GM18867 (cell line): ENCODE measurements at regions not wholly inside any gene's neighbourhood (a gene's known extent, or its start where the extent isn't known, plus 50 kb on each side); places are given as distances from the start of the nearest gene placed in this dataset.
"Not testable (repeated sequence)": the region's sequence is repeated elsewhere in the genome, so short reads cannot be mapped to it uniquely, and the experiment has no call there.

Experiments used
- ATAC-seq: cut with Tn5 transposase; IDR thresholded peaks from one replicate; pipeline ENCODE4 v1.9.1; 2021; ENCODE audit warnings: mild to moderate bottlenecking, moderate library complexity; ENCODE audit not compliant: unreplicated experiment

GRCh38 chrX:145393702-145394235 lies 146.5 kb downstream of the SPANXN1 start:
- no peak for ATAC-seq

- no peak for ATAC-seq
Measured at GRCh38 chrX:145394344-145394743, 147.0 kb downstream of the SPANXN1 start.

GRCh38 chrX:145396612-145397011 lies 149.3 kb downstream of the SPANXN1 start:
- no peak for ATAC-seq

- ATAC-seq, result peak; percentile 80
Measured at GRCh38 chrX:145405012-145405411, 157.7 kb downstream of the SPANXN1 start.

- ATAC-seq, result no peak
Measured at GRCh38 chrX:145410622-145411021, 163.3 kb downstream of the SPANXN1 start.

- not testable (repeated sequence) for ATAC-seq
Measured at GRCh38 chrX:145436211-145436610, 188.9 kb downstream of the SPANXN1 start.

DNA sequence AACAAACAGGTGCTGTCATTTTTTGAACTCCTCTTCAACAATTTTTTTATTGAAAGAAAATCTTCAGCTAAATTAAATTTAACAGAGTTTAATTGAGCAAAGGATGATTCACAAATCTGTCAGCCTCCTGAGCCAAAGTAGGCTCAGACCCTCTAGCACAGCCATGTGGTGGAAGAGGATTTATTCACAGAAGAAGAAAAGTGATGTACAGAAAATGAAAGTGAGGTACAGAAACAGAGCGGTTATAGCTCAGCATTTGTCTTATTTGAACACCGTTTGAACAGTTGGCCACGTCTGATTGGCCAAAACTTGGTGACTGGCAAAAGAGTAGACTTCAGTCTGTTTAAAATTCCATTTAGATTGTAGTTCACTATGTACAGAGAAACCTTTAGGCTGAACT lies 217.3 kb downstream of the SPANXN1 start:
- ATAC-seq, result no peak

GRCh38 chrX:145475725-145476124 lies 228.4 kb downstream of the SPANXN1 start:
- ATAC-seq, result no peak

DNA sequence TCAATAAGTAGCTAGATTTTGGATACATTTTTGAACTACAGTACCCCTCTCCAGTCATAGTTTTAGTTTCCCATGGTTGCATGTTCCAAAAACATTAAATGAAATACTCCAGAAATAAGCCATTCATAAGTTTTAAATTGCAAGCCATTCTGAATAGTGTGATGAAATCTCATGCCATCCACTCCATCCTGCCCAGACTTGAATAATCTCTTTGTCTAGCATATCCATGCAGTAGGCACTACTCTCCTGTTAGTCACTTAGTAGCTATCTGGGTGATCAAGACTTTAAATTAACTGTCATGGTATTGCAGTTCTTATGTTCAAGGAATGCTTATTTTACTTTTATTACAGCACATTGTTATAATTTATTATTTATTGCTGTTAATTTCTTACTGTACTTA lies 237.4 kb downstream of the SPANXN1 start:
- ATAC-seq, result no peak

GRCh38 chrX:145502670-145503069 lies 255.4 kb downstream of the SPANXN1 start:
- ATAC-seq, result no peak

DNA sequence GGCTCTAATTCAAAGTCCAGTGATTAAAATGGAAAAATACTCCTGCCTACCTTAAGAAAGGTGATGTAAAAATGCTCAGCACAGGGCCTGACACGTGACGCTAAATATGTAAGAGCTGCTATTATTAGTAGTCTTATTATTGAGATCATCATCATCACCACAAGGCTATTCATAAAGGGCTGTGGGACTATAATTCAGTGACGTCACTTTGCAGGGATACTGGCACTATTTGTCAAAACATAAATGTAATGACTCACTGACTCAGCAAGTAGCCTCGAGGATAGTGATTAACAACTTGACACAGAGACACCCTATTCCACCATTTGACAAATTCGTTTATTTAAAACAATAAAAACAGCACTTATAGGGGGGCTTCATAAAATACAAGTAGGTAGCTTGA lies 258.9 kb downstream of the SPANXN1 start:
- ATAC-seq, result no peak

DNA sequence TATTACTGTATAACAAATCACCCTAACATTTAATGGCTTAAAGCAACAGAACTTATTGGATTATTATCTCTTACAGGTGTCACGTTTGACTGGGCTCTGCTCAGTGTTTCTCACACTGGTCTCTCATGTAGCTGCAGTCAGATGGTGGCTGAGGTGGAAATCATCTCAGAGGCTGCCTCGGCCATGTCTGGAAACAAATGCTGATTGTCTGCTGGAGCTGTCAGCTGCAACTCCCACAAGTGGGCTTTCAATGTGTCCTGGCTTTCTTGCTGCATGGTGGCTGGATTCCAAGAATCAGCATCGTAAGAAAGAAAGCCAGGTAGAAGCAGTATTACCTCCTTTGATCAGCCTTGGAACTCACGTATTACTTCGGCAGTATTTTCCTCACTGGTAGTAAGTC lies 277.6 kb downstream of the SPANXN1 start:
- no peak for ATAC-seq

DNA sequence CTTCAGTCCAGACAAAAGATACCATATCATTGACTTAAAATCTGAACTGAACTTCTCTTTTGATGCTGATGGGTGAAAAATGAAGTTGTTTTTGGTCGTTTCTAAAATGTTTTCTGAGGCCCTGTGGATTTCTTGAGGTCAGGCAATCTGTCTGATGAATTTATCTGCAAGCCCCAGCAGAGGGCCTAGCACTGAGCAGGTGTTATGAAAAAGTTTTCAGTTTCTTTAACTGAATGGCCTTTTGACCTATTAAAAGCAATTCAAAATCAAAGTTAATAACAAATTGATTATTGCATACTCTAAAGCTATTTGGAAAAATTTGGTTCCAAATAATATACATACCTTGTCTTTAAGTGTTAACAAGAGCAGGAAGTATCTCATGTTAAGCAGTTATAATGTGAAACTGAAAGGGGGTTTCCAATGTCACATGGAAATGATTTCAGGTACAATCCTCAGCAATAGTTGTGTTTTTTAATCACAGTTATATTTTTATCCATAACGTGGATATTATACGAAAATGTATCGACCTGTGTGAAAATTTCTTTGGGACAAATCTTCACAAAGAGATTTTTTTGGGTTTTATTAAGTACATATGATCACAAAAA lies 285.0 kb downstream of the SPANXN1 start:
- no peak for ATAC-seq

DNA sequence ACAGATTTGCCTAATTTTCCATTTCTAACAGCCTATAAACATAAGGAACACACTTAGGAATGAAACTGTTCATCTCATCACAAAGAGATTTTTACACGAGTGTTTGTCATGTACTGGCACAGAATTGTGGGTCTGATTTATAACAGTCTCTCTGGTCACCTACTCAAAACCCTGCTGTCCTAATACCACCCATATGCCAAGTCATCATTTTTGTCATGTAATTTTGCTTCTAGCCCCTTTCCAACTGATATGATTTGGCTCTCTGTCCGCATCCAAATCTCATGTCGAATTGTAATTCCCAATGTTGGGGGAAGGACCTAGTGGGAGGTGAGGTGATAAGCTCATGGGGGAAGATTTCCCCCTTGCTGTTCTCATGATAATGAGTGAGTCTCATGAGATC lies 284.1 kb upstream of the SLITRK2 start:
- ATAC-seq, result no peak

- no peak for ATAC-seq
Measured at GRCh38 chrX:145549496-145549895, 268.1 kb upstream of the SLITRK2 start.

GRCh38 chrX:145552643-145553042 lies 265.0 kb upstream of the SLITRK2 start:
- no peak for ATAC-seq

DNA sequence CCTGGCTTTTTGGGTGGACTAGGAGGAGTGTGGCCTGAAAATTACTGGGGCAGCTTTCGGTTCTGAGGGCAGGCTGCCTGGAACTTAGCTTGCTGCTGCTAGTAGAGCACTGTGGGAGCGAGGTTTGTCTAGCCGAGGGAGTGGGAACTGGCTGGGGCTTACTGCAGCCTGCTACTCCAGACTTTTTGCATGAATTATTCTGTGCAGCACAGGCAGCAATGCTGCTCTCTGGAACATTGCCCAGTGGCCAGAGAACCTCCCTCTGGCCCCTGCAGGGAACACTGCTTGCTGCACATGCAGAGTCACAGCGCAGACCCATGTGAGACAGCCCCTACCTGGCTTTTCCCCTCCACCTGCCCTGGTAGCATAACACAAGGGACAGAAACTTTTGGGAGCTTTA lies 263.9 kb upstream of the SLITRK2 start:
- no peak for ATAC-seq

DNA sequence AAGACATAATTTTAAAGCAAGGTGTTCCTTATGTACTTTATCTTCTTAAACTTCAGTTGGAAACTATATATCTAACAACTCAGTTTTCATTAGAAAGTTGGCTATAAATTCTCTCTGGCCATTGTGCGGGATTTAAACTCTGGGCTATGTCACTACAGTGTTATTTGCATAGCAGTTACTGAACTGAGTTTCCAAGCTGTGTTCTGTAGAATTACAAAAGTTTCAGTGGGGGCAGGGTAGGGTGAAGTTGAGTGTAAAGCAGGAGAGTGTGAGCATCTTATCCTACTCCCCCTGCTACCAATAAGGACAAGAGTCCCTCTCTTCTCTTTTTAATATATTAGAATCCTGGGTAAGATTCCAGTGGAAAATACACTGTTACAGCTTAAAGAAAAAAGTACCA lies 254.5 kb upstream of the SLITRK2 start:
- no peak for ATAC-seq

DNA sequence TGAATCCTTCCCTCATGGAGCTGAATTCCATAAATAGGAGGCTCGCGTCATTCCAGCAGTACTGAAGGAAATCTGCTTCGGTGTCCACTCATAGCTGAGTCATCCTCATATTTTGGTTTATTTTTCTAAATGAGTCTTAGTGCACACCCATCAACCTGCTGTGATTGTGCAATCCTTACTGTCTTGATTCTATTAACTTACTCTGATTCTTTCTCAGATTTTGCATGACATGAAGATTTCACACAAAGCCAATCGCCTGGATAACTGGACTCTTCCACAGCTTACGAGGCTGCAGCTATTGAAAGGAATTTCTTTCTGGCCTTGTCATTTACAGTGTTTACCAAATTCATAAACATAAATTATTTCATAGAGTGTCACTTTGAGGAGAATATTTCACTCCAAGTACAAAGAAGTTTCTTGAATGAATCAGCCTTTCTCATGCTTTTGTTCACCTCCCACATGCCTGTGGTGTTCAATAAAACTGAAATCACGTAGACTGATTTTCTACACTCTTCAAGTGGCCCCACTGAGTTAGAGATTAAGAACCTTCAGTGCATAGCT lies 207.6 kb upstream of the SLITRK2 start:
- no peak for ATAC-seq

- no peak for ATAC-seq
Measured at GRCh38 chrX:145613894-145614293, 203.7 kb upstream of the SLITRK2 start.

DNA sequence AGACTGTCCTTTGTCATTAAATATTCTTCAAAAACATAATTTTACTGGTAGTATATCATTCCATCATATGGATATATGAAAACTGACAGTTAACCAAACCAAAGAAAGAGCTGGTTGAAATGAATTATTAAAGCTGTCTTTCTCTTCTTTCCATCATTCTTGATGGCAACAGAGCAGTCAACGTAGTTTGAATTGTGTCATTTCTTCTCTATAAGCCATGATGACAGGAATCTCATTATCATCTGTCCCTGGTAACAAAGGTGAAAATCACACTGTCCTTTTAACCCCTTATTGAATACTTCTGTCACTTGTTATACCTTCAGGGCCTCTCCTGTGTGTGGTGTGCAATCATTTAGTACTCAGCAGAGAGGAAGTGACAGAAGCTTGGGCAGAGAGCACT lies 197.0 kb upstream of the SLITRK2 start:
- no peak for ATAC-seq

GRCh38 chrX:145623453-145623852 lies 194.2 kb upstream of the SLITRK2 start:
- no peak for ATAC-seq

DNA sequence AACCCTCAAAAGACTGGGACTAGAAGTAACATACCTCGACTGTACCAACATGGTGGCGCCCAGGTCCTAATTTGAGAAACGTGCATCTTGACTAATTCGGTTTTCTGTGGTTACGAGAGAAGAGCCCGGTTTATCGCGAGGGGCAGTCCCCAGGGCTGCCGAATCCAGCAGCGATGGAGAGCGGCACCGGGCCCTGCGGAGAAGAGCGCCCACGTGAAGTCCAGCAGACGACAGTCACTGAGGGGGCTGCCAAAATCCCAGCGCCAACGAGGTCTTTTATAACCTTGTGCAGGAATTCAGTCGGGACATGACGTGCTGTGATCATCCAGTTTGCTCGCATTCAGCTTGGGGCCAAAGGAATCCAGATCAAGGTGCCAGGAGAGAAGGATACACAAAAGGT lies 187.5 kb upstream of the SLITRK2 start:
- ATAC-seq, result no peak
